ENCODE measurements at regions not wholly inside any gene's neighbourhood (a gene's known extent, or its start where the extent isn't known, plus 50 kb on each side); places are given as distances from the start of the nearest gene placed in this dataset.

- TF ChIP-seq, protein P1, sequence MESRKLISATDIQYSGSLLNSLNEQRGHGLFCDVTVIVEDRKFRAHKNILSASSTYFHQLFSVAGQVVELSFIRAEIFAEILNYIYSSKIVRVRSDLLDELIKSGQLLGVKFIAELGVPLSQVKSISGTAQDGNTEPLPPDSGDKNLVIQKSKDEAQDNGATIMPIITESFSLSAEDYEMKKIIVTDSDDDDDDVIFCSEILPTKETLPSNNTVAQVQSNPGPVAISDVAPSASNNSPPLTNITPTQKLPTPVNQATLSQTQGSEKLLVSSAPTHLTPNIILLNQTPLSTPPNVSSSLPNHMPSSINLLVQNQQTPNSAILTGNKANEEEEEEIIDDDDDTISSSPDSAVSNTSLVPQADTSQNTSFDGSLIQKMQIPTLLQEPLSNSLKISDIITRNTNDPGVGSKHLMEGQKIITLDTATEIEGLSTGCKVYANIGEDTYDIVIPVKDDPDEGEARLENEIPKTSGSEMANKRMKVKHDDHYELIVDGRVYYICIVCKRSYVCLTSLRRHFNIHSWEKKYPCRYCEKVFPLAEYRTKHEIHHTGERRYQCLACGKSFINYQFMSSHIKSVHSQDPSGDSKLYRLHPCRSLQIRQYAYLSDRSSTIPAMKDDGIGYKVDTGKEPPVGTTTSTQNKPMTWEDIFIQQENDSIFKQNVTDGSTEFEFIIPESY (IDR thresholded peaks at IDR 0.05; ENCODE audit: extremely low read depth, insufficient replicate concordance, low read length) = no peak
- TF ChIP-seq EGR1 (IDR thresholded peaks at IDR 0.05; ENCODE audit: low read depth) (no peak), SRF (IDR thresholded peaks at IDR 0.05; ENCODE audit: low read depth) (no peak), TCF7L2 (IDR thresholded peaks at IDR 0.05; ENCODE audit: borderline replicate concordance, extremely low read depth, insufficient read depth, insufficient read length) (no peak), EZH2 (IDR thresholded peaks at IDR 0.05) (no peak), FOSL1 (IDR thresholded peaks at IDR 0.05; ENCODE audit: low read depth) (no peak), POLR2AphosphoS5 (IDR thresholded peaks at IDR 0.05; ENCODE audit: low read depth, low read length) (no peak), ZFX (IDR thresholded peaks at IDR 0.05) (no peak)
- TF ChIP-seq, protein P2, sequence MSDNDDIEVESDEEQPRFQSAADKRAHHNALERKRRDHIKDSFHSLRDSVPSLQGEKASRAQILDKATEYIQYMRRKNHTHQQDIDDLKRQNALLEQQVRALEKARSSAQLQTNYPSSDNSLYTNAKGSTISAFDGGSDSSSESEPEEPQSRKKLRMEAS (IDR thresholded peaks at IDR 0.05) = no peak
These were observed 82.1 kb downstream of the SPTSSA start (continued) for GRCh38 chr14:34379816-34380470.

DNA sequence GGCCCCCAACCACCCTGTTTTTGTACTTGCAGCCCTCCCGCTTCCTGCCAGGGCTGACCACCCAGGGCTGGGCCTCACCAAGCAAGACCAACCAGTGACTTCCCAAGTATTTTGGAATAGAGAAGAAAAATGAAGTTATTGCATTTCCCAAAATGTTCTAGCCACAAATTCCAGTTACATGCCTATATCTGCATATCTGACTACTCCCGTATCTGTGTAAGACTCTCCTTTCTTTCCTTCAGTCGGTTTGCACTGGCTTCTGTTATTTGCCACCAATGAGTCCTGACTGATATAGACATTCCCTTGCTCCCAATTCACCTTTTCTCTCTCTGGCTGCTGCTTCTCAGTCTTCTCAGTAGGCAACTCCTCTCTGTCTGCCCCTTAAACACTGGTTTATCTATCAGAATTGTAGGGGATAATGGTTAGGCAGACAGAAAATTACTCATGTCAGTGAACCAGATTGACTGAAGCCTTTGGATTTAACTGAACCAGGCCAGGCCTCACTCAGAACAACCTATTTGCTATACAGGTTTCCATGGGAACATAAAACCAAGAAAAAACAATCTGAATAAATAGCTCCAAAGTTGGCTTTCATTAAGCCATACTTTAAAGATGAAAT, 85.3 kb downstream of the SPTSSA start:
- H3K36me3 ChIP-seq (ENCODE audit: control insufficient read depth in 1 of 2, insufficient read depth in 2 of 2, low read length in 2 of 2) = no peaks in the 10 kb centered on the region
- intact Hi-C loops (cut with micrococcal nuclease) = no loop called here
- peaks cover 2 to 11% of the 10 kb centered on the region in 2 experiments; a peak in 3 of 4 replicates for H3K4me1 ChIP-seq (ENCODE audit: control insufficient read depth in 1 of 2, insufficient read depth in 2 of 2, low read length in 2 of 2)
- ChIA-PET POLR2A (no interaction called here), CTCF (no interaction called here), RAD21 (ENCODE audit: low non-redundant PET in 1 of 2, low total read pairs in 2 of 2, uncharacterized antibody in 2 of 2, unreplicated experiment in 2 of 2) (no interaction called here)
- H2AFZ ChIP-seq (ENCODE audit: low read depth, low read length, poor library complexity, severe bottlenecking) = no peak overlapping the region
- no peak overlapping the region for H3K9ac ChIP-seq (ENCODE audit: low read length)
- H3K4me3 ChIP-seq (replicated peaks in 1 of 2; ENCODE audit: low read depth in 1 of 2, low read length in 2 of 2) = no peak overlapping the region
- H3K9me3 ChIP-seq (ENCODE audit: control insufficient read depth in 1 of 2, insufficient read depth in 1 of 2, low read depth in 1 of 2, low read length in 2 of 2) = no peaks in the 10 kb centered on the region
- no peak for DNase-seq (ENCODE audit: low read depth, low spot score)
- no peaks in the 10 kb centered on the region for H3K27me3 ChIP-seq (ENCODE audit: insufficient read depth, low read length)
- no peak for ATAC-seq
- no peak overlapping the region for H3K4me2 ChIP-seq (ENCODE audit: low read length)
- TF ChIP-seq RAD21 (IDR thresholded peaks at IDR 0.05; ENCODE audit: low read depth) = no peak
- TF ChIP-seq YY1 (IDR thresholded peaks at IDR 0.05; ENCODE audit: extremely low read depth, insufficient replicate concordance, low read depth, low read length) = no peak
- no peak for TF ChIP-seq EGR1 (IDR thresholded peaks at IDR 0.05; ENCODE audit: low read depth)
- no peak for TF ChIP-seq SIN3A (IDR thresholded peaks at IDR 0.05; ENCODE audit: low read depth)
- TF ChIP-seq, protein P3, sequence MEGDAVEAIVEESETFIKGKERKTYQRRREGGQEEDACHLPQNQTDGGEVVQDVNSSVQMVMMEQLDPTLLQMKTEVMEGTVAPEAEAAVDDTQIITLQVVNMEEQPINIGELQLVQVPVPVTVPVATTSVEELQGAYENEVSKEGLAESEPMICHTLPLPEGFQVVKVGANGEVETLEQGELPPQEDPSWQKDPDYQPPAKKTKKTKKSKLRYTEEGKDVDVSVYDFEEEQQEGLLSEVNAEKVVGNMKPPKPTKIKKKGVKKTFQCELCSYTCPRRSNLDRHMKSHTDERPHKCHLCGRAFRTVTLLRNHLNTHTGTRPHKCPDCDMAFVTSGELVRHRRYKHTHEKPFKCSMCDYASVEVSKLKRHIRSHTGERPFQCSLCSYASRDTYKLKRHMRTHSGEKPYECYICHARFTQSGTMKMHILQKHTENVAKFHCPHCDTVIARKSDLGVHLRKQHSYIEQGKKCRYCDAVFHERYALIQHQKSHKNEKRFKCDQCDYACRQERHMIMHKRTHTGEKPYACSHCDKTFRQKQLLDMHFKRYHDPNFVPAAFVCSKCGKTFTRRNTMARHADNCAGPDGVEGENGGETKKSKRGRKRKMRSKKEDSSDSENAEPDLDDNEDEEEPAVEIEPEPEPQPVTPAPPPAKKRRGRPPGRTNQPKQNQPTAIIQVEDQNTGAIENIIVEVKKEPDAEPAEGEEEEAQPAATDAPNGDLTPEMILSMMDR (IDR thresholded peaks at IDR 0.05 in 2 of 3, conservative IDR thresholded peaks at IDR 0.05 in 1 of 3; ENCODE audit: borderline replicate concordance in 1 of 3, insufficient read depth in 1 of 3, low read depth in 2 of 3, low read length in 2 of 3) = no peak
- TF ChIP-seq EZH2 (IDR thresholded peaks at IDR 0.05) = no peak
- no peak for TF ChIP-seq ZFX (IDR thresholded peaks at IDR 0.05)
- TF ChIP-seq CEBPB (IDR thresholded peaks at IDR 0.05; ENCODE audit: low read depth) = no peak
- TF ChIP-seq FOSL1 (IDR thresholded peaks at IDR 0.05; ENCODE audit: low read depth) = no peak
- no peak for TF ChIP-seq SP1 (IDR thresholded peaks at IDR 0.05; ENCODE audit: low read depth)
- TF ChIP-seq, protein P2 (IDR thresholded peaks at IDR 0.05) = no peak
- no peak for TF ChIP-seq EZH2phosphoT487 (IDR thresholded peaks at IDR 0.05; ENCODE audit: borderline replicate concordance)
- TF ChIP-seq CBX3 (IDR thresholded peaks at IDR 0.05; ENCODE audit: low read depth) = no peak
- no peak for TF ChIP-seq POLR2A (IDR thresholded peaks at IDR 0.05; ENCODE audit: borderline replicate concordance, extremely low read depth, insufficient read depth, insufficient read length)
- no peaks in the 10 kb centered on the region for H3K9me2 ChIP-seq (ENCODE audit: insufficient read depth)
- no peak overlapping the region for H3K27ac ChIP-seq (ENCODE audit: low read depth, low read length)
- no TSS peak for BruUV-seq (replicated peaks)
- no peaks in the 10 kb centered on the region for H4K20me1 ChIP-seq (ENCODE audit: insufficient read depth)
- no peaks in the 10 kb centered on the region for H3K79me2 ChIP-seq (ENCODE audit: insufficient read depth, low read length)

Measured in HCT116 (cell line).